GM12878 (cell line): ENCODE measurements at regions not wholly inside any gene's neighbourhood (a gene's known extent, or its start where the extent isn't known, plus 50 kb on each side); places are given as distances from the start of the nearest gene placed in this dataset.

Experiments
- ATAC-seq: fragments of 200-7000 bp; cut with Tn5 transposase; 3 replicates; pipeline ENCODE4 v1.9.1; 2020; ENCODE audit warnings: mild to moderate bottlenecking, moderate library complexity
- BruUV-seq: library from RNA; stranded (reverse); fragments of 400-500 nt; replicated peaks from 2 replicates; lab custom pipeline; 2021; lab: Mats Ljungman, UMichigan
- CTCF ChIA-PET: fragments of 300-600 bp; sonication (Branson Sonifier 250); formaldehyde crosslinking; extraction: SDS; loops from one replicate; lab custom pipeline; 2021; ENCODE audit warnings: inconsistent platforms; lab: Yijun Ruan, JAX
- POLR2A ChIA-PET: fragments of 350-600 bp; formaldehyde crosslinking; extraction: SDS; loops from one replicate; lab custom pipeline; 2021; ENCODE audit warnings: inconsistent platforms; lab: Charles Lee
- RAD21 ChIA-PET: fragments of 300-600 bp; sonication (Branson Sonifier 250); formaldehyde crosslinking; loops from one replicate; lab custom pipeline; 2023; ENCODE audit warnings: antibody characterized with exemption; ENCODE audit not compliant: unreplicated experiment; lab: Charles Lee
- SMC1A ChIA-PET: fragments of 300-600 bp; sonication (Branson Sonifier 250); formaldehyde crosslinking; loops from one replicate; lab custom pipeline; 2023; ENCODE audit not compliant: unreplicated experiment, uncharacterized antibody; lab: Charles Lee
- DNase-seq: peaks from one replicate; pipeline ENCODE4 v3.0.0-alpha.2; 2011; ENCODE audit warnings: low read depth, low spot score
- FAIRE-seq: peaks from 3 replicates; lab custom pipeline; 2011; peaks lifted over from hg19 to GRCh38; lab: Jason Lieb, UNC
- H2AFZ ChIP-seq: 2 replicates; pipeline ENCODE4 v1.6.0; 2011; ENCODE audit warnings: low read depth, low read length, control low read depth; ENCODE audit not compliant: control insufficient read depth
- H3K27ac ChIP-seq: 2 replicates; pipeline ENCODE4 v1.5.1; 2011; ENCODE audit warnings: control low read depth; ENCODE audit not compliant: control insufficient read depth, insufficient read depth
- H3K27me3 ChIP-seq, 2 experiments: replicated peaks in 1 of 2; 2 replicates each; pipeline versions ENCODE4 v1.6.0 to v1.6.1; 2011; ENCODE audit warnings: low read length in 1 of 2; ENCODE audit not compliant: control insufficient read depth in 2 of 2, insufficient read depth in 2 of 2
- H3K36me3 ChIP-seq, 2 experiments: 2 replicates each; pipeline ENCODE4 v1.5.1; 2011; ENCODE audit warnings: low read length in 1 of 2; ENCODE audit not compliant: control insufficient read depth in 2 of 2, insufficient read depth in 2 of 2
- H3K4me1 ChIP-seq: 2 replicates; pipeline ENCODE4 v1.6.1; 2011; ENCODE audit warnings: mild to moderate bottlenecking, low read length, moderate library complexity, mixed read lengths; ENCODE audit not compliant: control insufficient read depth, insufficient read depth
- H3K4me2 ChIP-seq: 2 replicates; pipeline ENCODE4 v1.6.0; 2011; ENCODE audit warnings: control low read depth; ENCODE audit not compliant: control insufficient read depth, insufficient read depth
- H3K4me3 ChIP-seq: fragments of 200-600 bp; sonication (generic); 2 replicates; pipeline ENCODE4 v1.5.1; 2016
- H3K79me2 ChIP-seq: 2 replicates; pipeline ENCODE4 v1.6.0; 2011; ENCODE audit warnings: low read length; ENCODE audit not compliant: control insufficient read depth, insufficient read depth
- H3K9ac ChIP-seq: 2 replicates; pipeline ENCODE4 v1.8.0; 2011; ENCODE audit warnings: low read length, control low read depth, mixed read lengths; ENCODE audit not compliant: control insufficient read depth, insufficient read depth
- H3K9me3 ChIP-seq: replicated peaks from 3 replicates; pipeline ENCODE4 v1.5.1; 2011; ENCODE audit warnings: mild to moderate bottlenecking, low read length; ENCODE audit not compliant: control insufficient read depth, insufficient read depth
- H4K20me1 ChIP-seq: 2 replicates; pipeline ENCODE4 v1.6.0; 2011; ENCODE audit not compliant: control insufficient read depth, insufficient read depth
- CHD2 ChIP-seq: IDR thresholded peaks from 2 replicates; pipeline ENCODE4 v1.6.1; 2011; ENCODE audit warnings: low read depth, low read length, improper control_type of control experiment, borderline replicate concordance
- EP300 ChIP-seq, 2 experiments: fragments of 150-350 bp in 1 of 2; IDR thresholded peaks; 2 replicates each; pipeline ENCODE4 v1.6.1; 2011 to 2012; ENCODE audit warnings: low read depth in 2 of 2, low read length in 2 of 2, borderline replicate concordance in 1 of 2, improper control_type of control experiment in 1 of 2, inconsistent platforms in 1 of 2; ENCODE audit not compliant: control insufficient read depth in 1 of 2
- ESRRA ChIP-seq: IDR thresholded peaks from 2 replicates; pipeline ENCODE4 v1.6.1; 2012; ENCODE audit warnings: mild to moderate bottlenecking, low read length, improper control_type of control experiment
- FOXM1 ChIP-seq: IDR thresholded peaks from 2 replicates; pipeline ENCODE4 v1.6.1; 2012; ENCODE audit warnings: low read depth, mild to moderate bottlenecking, inconsistent platforms, low read length, moderate library complexity
- KDM1A ChIP-seq: fragments of 200-600 bp; sonication (generic); IDR thresholded peaks from 2 replicates; pipeline ENCODE4 v1.6.1; 2016; ENCODE audit warnings: borderline replicate concordance
- NFYA ChIP-seq: IDR thresholded peaks from 2 replicates; pipeline ENCODE4 v1.6.1; 2011; ENCODE audit warnings: low read depth, mild to moderate bottlenecking, low read length, improper control_type of control experiment, borderline replicate concordance
- NKRF ChIP-seq: fragments of 450-650 bp; conservative IDR thresholded peaks from 2 replicates; pipeline ENCODE4 v1.6.1; 2017; ENCODE audit warnings: mild to moderate bottlenecking, moderate library complexity
- RELA ChIP-seq: fragments of 450-650 bp; IDR thresholded peaks from 2 replicates; pipeline ENCODE4 v1.8.0; 2014; ENCODE audit warnings: borderline replicate concordance; ENCODE audit not compliant: partially characterized antibody
- RFX5 ChIP-seq: IDR thresholded peaks from 2 replicates; pipeline ENCODE4 v1.6.1; 2011; ENCODE audit warnings: low read depth, low read length, improper control_type of control experiment
- TAF1 ChIP-seq: IDR thresholded peaks from 2 replicates; pipeline ENCODE4 v1.6.1; 2011; ENCODE audit warnings: mild to moderate bottlenecking, low read depth, low read length, borderline replicate concordance
- ZNF274 ChIP-seq: IDR thresholded peaks from one replicate; pipeline ENCODE4 v1.8.0; 2011; ENCODE audit not compliant: insufficient read length, insufficient read depth
- ZZZ3 ChIP-seq: IDR thresholded peaks from 2 replicates; pipeline ENCODE4 v1.6.1; 2011; ENCODE audit warnings: low read depth; ENCODE audit not compliant: control insufficient read depth, insufficient read length
- WGBS: methylation state at CpG from one replicate; pipeline ENCODE4 v1.1.6; 2016; ENCODE audit warnings: low lambda C conversion rate; ENCODE audit not compliant: insufficient replicate concordance, insufficient coverage; ENCODE audit errors: missing lambda C conversion rate; 5-methylcytosine and 5-hydroxymethylcytosine counted together
- in situ Hi-C: fragments of 300-500 bp; cut with MboI; formaldehyde crosslinking; loops from 9 replicates; pipeline ENCODE4 v1.14.3; 2018; ENCODE audit warnings: mixed read lengths
- intact Hi-C: fragments of 100-400 bp; cut with micrococcal nuclease; formaldehyde crosslinking; loops from one replicate; pipeline ENCODE4 v1.14.2; 2022; ENCODE audit not compliant: unreplicated experiment
- TF ChIP-seq, protein P1 (sequence below): fragments of 450-650 bp; IDR thresholded peaks from 2 replicates; pipeline ENCODE4 v1.6.1; 2017; ENCODE audit warnings: antibody characterized with exemption, mild to moderate bottlenecking, moderate library complexity
- TF ChIP-seq, protein P2 (sequence below): fragments of 450-650 bp; IDR thresholded peaks from 2 replicates; pipeline ENCODE4 v1.6.1; 2016; ENCODE audit warnings: mild to moderate bottlenecking

DNA sequence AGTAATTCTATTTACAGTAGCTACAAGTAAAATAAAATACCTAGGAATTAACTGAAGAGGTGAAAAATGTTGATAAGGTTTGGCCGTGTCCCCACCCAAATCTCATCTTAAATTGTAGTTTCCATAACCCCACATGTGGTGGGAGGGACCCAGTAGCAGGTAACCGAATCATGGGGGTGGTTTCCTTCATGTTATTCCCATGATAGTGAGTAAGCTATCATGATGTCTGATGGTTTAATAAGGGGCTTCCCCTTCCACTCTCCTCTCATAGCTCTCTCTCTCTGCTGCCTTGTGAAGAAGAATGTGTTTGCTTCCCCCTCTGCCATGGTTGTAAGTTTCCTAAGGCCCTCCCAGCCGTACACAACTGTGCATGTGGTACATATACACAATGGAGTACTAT, 1170.7 kb downstream of the BCL11B start:
- POLR2A ChIA-PET = no interaction called here
- BruUV-seq = no TSS peak

More for the DNA sequence above, 1170.7 kb downstream of the BCL11B start:
- no peak overlapping the region for H3K4me2 ChIP-seq
- CTCF ChIA-PET = interaction anchor here (0.7 kb wide), 1 partner anchor 546 kb away, joined by 3 read pairs; no protein-coding TSS in a partner anchor
- H3K4me1 ChIP-seq = no peaks in the 10 kb centered on the region
- ATAC-seq (no peak), FAIRE-seq (no peak), DNase-seq (no peak)
- RAD21 ChIA-PET = no interaction called here
- no peak overlapping the region for H3K9ac ChIP-seq
- 3% methylated on average over 3 of the region's 3 CpGs for WGBS
- no peaks in the 10 kb centered on the region for H3K27me3 ChIP-seq
- no peak overlapping the region for H3K4me3 ChIP-seq
- no peaks in the 10 kb centered on the region for H3K9me3 ChIP-seq
- no peaks in the 10 kb centered on the region for H3K79me2 ChIP-seq
- H3K27ac ChIP-seq = no peak overlapping the region
- in situ Hi-C loops = no loop called here
- H3K36me3 ChIP-seq = no peaks in the 10 kb centered on the region
- SMC1A ChIA-PET = no interaction called here
- H2AFZ ChIP-seq = no peak overlapping the region
- TF ChIP-seq EP300 (IDR thresholded peaks at IDR 0.05; ENCODE audit: borderline replicate concordance in 1 of 2, control insufficient read depth in 1 of 2, low read depth in 2 of 2, low read length in 2 of 2) (no peak), NFYA (no peak), FOXM1 (no peak), NKRF (no peak), ZNF274 (no peak), ESRRA (no peak), RELA (no peak), TAF1 (no peak), ZZZ3 (no peak), KDM1A (no peak), RFX5 (no peak), CHD2 (no peak)
- TF ChIP-seq, protein P1, sequence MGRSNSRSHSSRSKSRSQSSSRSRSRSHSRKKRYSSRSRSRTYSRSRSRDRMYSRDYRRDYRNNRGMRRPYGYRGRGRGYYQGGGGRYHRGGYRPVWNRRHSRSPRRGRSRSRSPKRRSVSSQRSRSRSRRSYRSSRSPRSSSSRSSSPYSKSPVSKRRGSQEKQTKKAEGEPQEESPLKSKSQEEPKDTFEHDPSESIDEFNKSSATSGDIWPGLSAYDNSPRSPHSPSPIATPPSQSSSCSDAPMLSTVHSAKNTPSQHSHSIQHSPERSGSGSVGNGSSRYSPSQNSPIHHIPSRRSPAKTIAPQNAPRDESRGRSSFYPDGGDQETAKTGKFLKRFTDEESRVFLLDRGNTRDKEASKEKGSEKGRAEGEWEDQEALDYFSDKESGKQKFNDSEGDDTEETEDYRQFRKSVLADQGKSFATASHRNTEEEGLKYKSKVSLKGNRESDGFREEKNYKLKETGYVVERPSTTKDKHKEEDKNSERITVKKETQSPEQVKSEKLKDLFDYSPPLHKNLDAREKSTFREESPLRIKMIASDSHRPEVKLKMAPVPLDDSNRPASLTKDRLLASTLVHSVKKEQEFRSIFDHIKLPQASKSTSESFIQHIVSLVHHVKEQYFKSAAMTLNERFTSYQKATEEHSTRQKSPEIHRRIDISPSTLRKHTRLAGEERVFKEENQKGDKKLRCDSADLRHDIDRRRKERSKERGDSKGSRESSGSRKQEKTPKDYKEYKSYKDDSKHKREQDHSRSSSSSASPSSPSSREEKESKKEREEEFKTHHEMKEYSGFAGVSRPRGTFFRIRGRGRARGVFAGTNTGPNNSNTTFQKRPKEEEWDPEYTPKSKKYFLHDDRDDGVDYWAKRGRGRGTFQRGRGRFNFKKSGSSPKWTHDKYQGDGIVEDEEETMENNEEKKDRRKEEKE = no peak
- TF ChIP-seq, protein P2, sequence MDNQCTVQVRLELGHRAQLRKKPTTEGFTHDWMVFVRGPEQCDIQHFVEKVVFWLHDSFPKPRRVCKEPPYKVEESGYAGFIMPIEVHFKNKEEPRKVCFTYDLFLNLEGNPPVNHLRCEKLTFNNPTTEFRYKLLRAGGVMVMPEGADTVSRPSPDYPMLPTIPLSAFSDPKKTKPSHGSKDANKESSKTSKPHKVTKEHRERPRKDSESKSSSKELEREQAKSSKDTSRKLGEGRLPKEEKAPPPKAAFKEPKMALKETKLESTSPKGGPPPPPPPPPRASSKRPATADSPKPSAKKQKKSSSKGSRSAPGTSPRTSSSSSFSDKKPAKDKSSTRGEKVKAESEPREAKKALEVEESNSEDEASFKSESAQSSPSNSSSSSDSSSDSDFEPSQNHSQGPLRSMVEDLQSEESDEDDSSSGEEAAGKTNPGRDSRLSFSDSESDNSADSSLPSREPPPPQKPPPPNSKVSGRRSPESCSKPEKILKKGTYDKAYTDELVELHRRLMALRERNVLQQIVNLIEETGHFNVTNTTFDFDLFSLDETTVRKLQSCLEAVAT = no peak
- intact Hi-C loops = no loop called here
- H4K20me1 ChIP-seq = no peaks in the 10 kb centered on the region
